NCI-H345 (cell line): ENCODE measurements at regions not wholly inside any gene's neighbourhood (a gene's known extent, or its start where the extent isn't known, plus 50 kb on each side); places are given as distances from the start of the nearest gene placed in this dataset.

Experiments used
- DNase-seq: peaks from one replicate; lab custom pipeline; 2025; lab: John Stamatoyannopoulos, UW

GRCh38 chr18:41043876-41044275 lies 911.2 kb upstream of the PIK3C3 start:
- DNase-seq = no peak

- no peak for DNase-seq
Observed at GRCh38 chr18:41042866-41043265, 912.2 kb upstream of the PIK3C3 start.

GRCh38 chr18:41038071-41038470 lies 917.0 kb upstream of the PIK3C3 start:
- DNase-seq = no peak

- no peak for DNase-seq
Observed at GRCh38 chr18:41036346-41036745, 918.7 kb upstream of the PIK3C3 start.

- DNase-seq = no peak
Observed at GRCh38 chr18:41034413-41034812, 920.6 kb upstream of the PIK3C3 start.

GRCh38 chr18:41025666-41026065 lies 929.4 kb upstream of the PIK3C3 start:
- no peak for DNase-seq

- DNase-seq = no peak
Observed at GRCh38 chr18:41024792-41025191, 930.2 kb upstream of the PIK3C3 start.

- no peak for DNase-seq
Observed at GRCh38 chr18:41022484-41022883, 932.5 kb upstream of the PIK3C3 start.

- no peak for DNase-seq
Observed at GRCh38 chr18:41021089-41021488, 933.9 kb upstream of the PIK3C3 start.

GRCh38 chr18:41012194-41012593 lies 942.8 kb upstream of the PIK3C3 start:
- no peak for DNase-seq

GRCh38 chr18:41009926-41010325 lies 945.1 kb upstream of the PIK3C3 start:
- DNase-seq = no peak

GRCh38 chr18:41004324-41004723 lies 950.7 kb upstream of the PIK3C3 start:
- DNase-seq = no peak

- no peak for DNase-seq
Observed at GRCh38 chr18:40995529-40995928, 959.5 kb upstream of the PIK3C3 start.

GRCh38 chr18:40993363-40993762 lies 961.7 kb upstream of the PIK3C3 start:
- no peak for DNase-seq

- DNase-seq = no peak
Observed at GRCh38 chr18:40987581-40987980, 967.5 kb upstream of the PIK3C3 start.

GRCh38 chr18:40985436-40985835 lies 969.6 kb upstream of the PIK3C3 start:
- no peak for DNase-seq

- DNase-seq = no peak
Observed at GRCh38 chr18:40984856-40985255, 970.2 kb upstream of the PIK3C3 start.

GRCh38 chr18:40983835-40984234 lies 971.2 kb upstream of the PIK3C3 start:
- DNase-seq = no peak

GRCh38 chr18:40980171-40980570 lies 974.9 kb upstream of the PIK3C3 start:
- DNase-seq = no peak

- no peak for DNase-seq
Observed at GRCh38 chr18:40976050-40976449, 979.0 kb upstream of the PIK3C3 start.

GRCh38 chr18:40974448-40974847 lies 980.6 kb upstream of the PIK3C3 start:
- DNase-seq = no peak

- DNase-seq = no peak
Observed at GRCh38 chr18:40962784-40963183, 992.2 kb upstream of the PIK3C3 start.

- DNase-seq = no peak
Observed at GRCh38 chr18:40957533-40958070, 997.4 kb upstream of the PIK3C3 start.

- no peak for DNase-seq
Observed at GRCh38 chr18:40956213-40956612, 998.8 kb upstream of the PIK3C3 start.

- no peak for DNase-seq
Observed at GRCh38 chr18:40955351-40955750, 999.7 kb upstream of the PIK3C3 start.
